Panc1 (cell line): ENCODE measurements at regions not wholly inside any gene's neighbourhood (a gene's known extent, or its start where the extent isn't known, plus 50 kb on each side); places are given as distances from the start of the nearest gene placed in this dataset.

Experiments used
- ATAC-seq: fragments of 200-7000 bp; cut with Tn5 transposase; 2 replicates; pipeline ENCODE4 v1.9.1; 2020; ENCODE audit warnings: mild to moderate bottlenecking, moderate library complexity
- BruUV-seq: library from RNA; stranded (reverse); fragments of 400-500 nt; replicated peaks from 2 replicates; lab custom pipeline; 2021; lab: Mats Ljungman, UMichigan
- CTCF ChIA-PET: fragments of 300-600 bp; sonication (Branson Sonifier 250); formaldehyde crosslinking; loops from one replicate; lab custom pipeline; 2022; ENCODE audit warnings: antibody characterized with exemption; lab: Charles Lee
- POLR2A ChIA-PET: fragments of 300-600 bp; sonication (Branson Sonifier 250); formaldehyde crosslinking; loops from one replicate; lab custom pipeline; 2022; ENCODE audit warnings: antibody characterized with exemption; lab: Charles Lee
- DNase-seq: peaks from one replicate; pipeline ENCODE4 v3.0.0-alpha.2; 2010; ENCODE audit warnings: low read depth, low spot score
- H3K27ac ChIP-seq: 2 replicates; pipeline ENCODE4 v1.5.1; 2011; ENCODE audit warnings: mild to moderate bottlenecking, low read length, inconsistent platforms
- H3K27me3 ChIP-seq: fragments of 200-500 bp; sonication (Bioruptor generic); 2 replicates; pipeline ENCODE4 v1.6.0; 2014; ENCODE audit warnings: low read length, inconsistent platforms; ENCODE audit not compliant: control insufficient read depth, insufficient read depth
- H3K36me3 ChIP-seq: fragments of 200-500 bp; sonication (Bioruptor generic); 2 replicates; pipeline ENCODE4 v1.5.1; 2014; ENCODE audit warnings: inconsistent platforms, mild to moderate bottlenecking, low read length, moderate library complexity; ENCODE audit not compliant: control insufficient read depth, insufficient read depth
- H3K4me1 ChIP-seq: 2 replicates; pipeline ENCODE4 v1.5.1; 2011; ENCODE audit warnings: inconsistent platforms, mild to moderate bottlenecking, low read length, moderate library complexity; ENCODE audit not compliant: control insufficient read depth, insufficient read depth
- H3K4me3 ChIP-seq, 2 experiments: 2 replicates each; pipeline ENCODE4 v1.5.1; 2011 to 2012; ENCODE audit warnings: low read depth in 2 of 2, low read length in 2 of 2, mild to moderate bottlenecking in 2 of 2, inconsistent platforms in 1 of 2, moderate library complexity in 1 of 2
- H3K9me3 ChIP-seq: fragments of 200-500 bp; sonication (Bioruptor generic); 2 replicates; pipeline ENCODE4 v1.5.1; 2014; ENCODE audit warnings: low read depth, mild to moderate bottlenecking, inconsistent platforms, low read length, moderate library complexity; ENCODE audit not compliant: control insufficient read depth, insufficient read depth
- CTCF ChIP-seq: fragments of 450-650 bp; IDR thresholded peaks from 2 replicates; pipeline ENCODE4 v1.5.1; 2017; ENCODE audit warnings: mild to moderate bottlenecking
- POLR2AphosphoS5 ChIP-seq: IDR thresholded peaks from 2 replicates; pipeline ENCODE4 v1.6.1; 2012; ENCODE audit warnings: mild to moderate bottlenecking, low read depth, low read length, moderate library complexity
- SIN3A ChIP-seq: IDR thresholded peaks from 2 replicates; pipeline ENCODE4 v1.6.1; 2012; ENCODE audit warnings: low read depth, mild to moderate bottlenecking, low read length, moderate library complexity, borderline replicate concordance; ENCODE audit not compliant: insufficient read depth
- TCF7L2 ChIP-seq: IDR thresholded peaks from 2 replicates; pipeline ENCODE4 v1.6.1; 2011; ENCODE audit warnings: mild to moderate bottlenecking, low read depth, low read length, inconsistent platforms
- in situ Hi-C: cut with HindIII; loops from 2 replicates; pipeline ENCODE4 v1.10.0; 2016; ENCODE audit warnings: low sequenced_read_pairs, low pct_unique_long_range_greater_than_20kb
- intact Hi-C: fragments of 100-400 bp; cut with micrococcal nuclease; formaldehyde crosslinking; loops from one replicate; pipeline ENCODE4 v1.10.0; 2022; ENCODE audit not compliant: unreplicated experiment
- TF ChIP-seq, protein P1 (sequence below), 2 experiments: IDR thresholded peaks; 2 replicates each; pipeline ENCODE4 v1.6.1; 2011 to 2012; ENCODE audit warnings: low read depth in 2 of 2, control low read depth in 1 of 2, low read length in 1 of 2, mild to moderate bottlenecking in 1 of 2, moderate library complexity in 1 of 2; ENCODE audit not compliant: insufficient read depth in 1 of 2

DNA sequence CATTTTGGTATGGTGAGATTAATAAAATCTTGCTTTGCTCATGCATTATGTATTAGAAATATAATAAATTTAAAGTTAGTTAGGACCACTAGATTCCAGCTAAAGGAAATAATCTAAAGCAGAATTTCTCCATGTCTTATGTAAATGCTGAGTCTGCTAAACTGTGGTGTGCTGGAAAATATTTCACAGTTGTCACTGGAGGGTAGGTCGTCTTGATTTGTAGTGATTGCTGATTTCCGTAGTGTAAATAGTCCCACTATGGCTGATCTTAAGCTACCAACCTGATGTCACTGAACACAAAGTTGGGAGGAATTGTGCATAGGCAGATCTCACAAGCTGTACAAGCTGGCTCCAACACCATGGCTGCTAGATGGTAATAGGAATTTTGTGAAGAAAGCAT, 133.4 kb upstream of the NR3C2 start:
- DNase-seq (no peak), ATAC-seq (no peak)
- no TSS peak for BruUV-seq
- H3K4me1 ChIP-seq = no peaks in the 10 kb centered on the region
- no peak overlapping the region for H3K27ac ChIP-seq
- no peaks in the 10 kb centered on the region for H3K27me3 ChIP-seq
- in situ Hi-C loops (no loop called here), intact Hi-C loops (no loop called here)
- no peak for TF ChIP-seq CTCF
- TF ChIP-seq, protein P1, sequence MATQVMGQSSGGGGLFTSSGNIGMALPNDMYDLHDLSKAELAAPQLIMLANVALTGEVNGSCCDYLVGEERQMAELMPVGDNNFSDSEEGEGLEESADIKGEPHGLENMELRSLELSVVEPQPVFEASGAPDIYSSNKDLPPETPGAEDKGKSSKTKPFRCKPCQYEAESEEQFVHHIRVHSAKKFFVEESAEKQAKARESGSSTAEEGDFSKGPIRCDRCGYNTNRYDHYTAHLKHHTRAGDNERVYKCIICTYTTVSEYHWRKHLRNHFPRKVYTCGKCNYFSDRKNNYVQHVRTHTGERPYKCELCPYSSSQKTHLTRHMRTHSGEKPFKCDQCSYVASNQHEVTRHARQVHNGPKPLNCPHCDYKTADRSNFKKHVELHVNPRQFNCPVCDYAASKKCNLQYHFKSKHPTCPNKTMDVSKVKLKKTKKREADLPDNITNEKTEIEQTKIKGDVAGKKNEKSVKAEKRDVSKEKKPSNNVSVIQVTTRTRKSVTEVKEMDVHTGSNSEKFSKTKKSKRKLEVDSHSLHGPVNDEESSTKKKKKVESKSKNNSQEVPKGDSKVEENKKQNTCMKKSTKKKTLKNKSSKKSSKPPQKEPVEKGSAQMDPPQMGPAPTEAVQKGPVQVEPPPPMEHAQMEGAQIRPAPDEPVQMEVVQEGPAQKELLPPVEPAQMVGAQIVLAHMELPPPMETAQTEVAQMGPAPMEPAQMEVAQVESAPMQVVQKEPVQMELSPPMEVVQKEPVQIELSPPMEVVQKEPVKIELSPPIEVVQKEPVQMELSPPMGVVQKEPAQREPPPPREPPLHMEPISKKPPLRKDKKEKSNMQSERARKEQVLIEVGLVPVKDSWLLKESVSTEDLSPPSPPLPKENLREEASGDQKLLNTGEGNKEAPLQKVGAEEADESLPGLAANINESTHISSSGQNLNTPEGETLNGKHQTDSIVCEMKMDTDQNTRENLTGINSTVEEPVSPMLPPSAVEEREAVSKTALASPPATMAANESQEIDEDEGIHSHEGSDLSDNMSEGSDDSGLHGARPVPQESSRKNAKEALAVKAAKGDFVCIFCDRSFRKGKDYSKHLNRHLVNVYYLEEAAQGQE (IDR thresholded peaks at IDR 0.05; ENCODE audit: insufficient read depth in 1 of 2, low read depth in 2 of 2, low read length in 1 of 2) = no peak
- TF ChIP-seq TCF7L2 = no peak
- TF ChIP-seq POLR2AphosphoS5 = no peak
- no peak for TF ChIP-seq SIN3A
- H3K9me3 ChIP-seq = no peaks in the 10 kb centered on the region
- no peaks in the 10 kb centered on the region; the same call in 1 of the 2 replicates for H3K36me3 ChIP-seq
- POLR2A ChIA-PET = no interaction called here
- CTCF ChIA-PET = no interaction called here
- H3K4me3 ChIP-seq = no peak overlapping the region

GRCh38 chr4:148574911-148575310, 132.7 kb upstream of the NR3C2 start:
- no peak for DNase-seq
- Histone ChIP-seq H3K27ac (no peak overlapping the region), H3K9me3 (no peaks in the 10 kb centered on the region), H3K4me1 (no peaks in the 10 kb centered on the region), H3K27me3 (no peaks in the 10 kb centered on the region), H3K4me3 (no peak overlapping the region), H3K36me3 (no peaks in the 10 kb centered on the region; the same call in 1 of the 2 replicates)
- BruUV-seq = no TSS peak
- TF ChIP-seq SIN3A = no peak
- TF ChIP-seq, protein P1 (IDR thresholded peaks at IDR 0.05; ENCODE audit: insufficient read depth in 1 of 2, low read depth in 2 of 2, low read length in 1 of 2) = no peak
- no peak for TF ChIP-seq POLR2AphosphoS5
- TF ChIP-seq TCF7L2 = no peak
- TF ChIP-seq CTCF = no peak
- CTCF ChIA-PET = no interaction called here
- intact Hi-C loops = no loop called here
- in situ Hi-C loops = no loop called here
- ATAC-seq = no peak
- POLR2A ChIA-PET = no interaction called here
